ENCODE measurements at regions not wholly inside any gene's neighbourhood (a gene's known extent, or its start where the extent isn't known, plus 50 kb on each side); places are given as distances from the start of the nearest gene placed in this dataset.

- DNase-seq (ENCODE audit: low read depth), result peak; percentile 31
These were observed 68.6 kb downstream of the ZNF621 start for GRCh38 chr3:40593351-40593750.

- peak; percentile 42 for DNase-seq (ENCODE audit: low read depth)
These were observed 72.7 kb downstream of the ZNF621 start for GRCh38 chr3:40597441-40597840.

GRCh38 chr3:40598338-40598737 is 73.6 kb downstream of the ZNF621 start:
- no peak for DNase-seq (ENCODE audit: low read depth)

GRCh38 chr3:40598962-40599361 is 74.2 kb downstream of the ZNF621 start:
- no peak for DNase-seq (ENCODE audit: low read depth)

- DNase-seq (ENCODE audit: low read depth), result no peak
These were observed 78.1 kb downstream of the ZNF621 start for GRCh38 chr3:40602778-40603385.

- DNase-seq (ENCODE audit: low read depth), result no peak
These were observed 81.2 kb downstream of the ZNF621 start for GRCh38 chr3:40605960-40606359.

- peak; percentile 37 for DNase-seq (ENCODE audit: low read depth)
These were observed 83.3 kb downstream of the ZNF621 start for GRCh38 chr3:40608091-40608490.

GRCh38 chr3:40613306-40613705 is 88.5 kb downstream of the ZNF621 start:
- no peak for DNase-seq (ENCODE audit: low read depth)

- no peak for DNase-seq (ENCODE audit: low read depth)
These were observed 90.6 kb downstream of the ZNF621 start for GRCh38 chr3:40615110-40615915.

GRCh38 chr3:40615918-40616819 is 91.4 kb downstream of the ZNF621 start:
- no peak for DNase-seq (ENCODE audit: low read depth)

GRCh38 chr3:40617084-40617483 is 92.3 kb downstream of the ZNF621 start:
- DNase-seq (ENCODE audit: low read depth), result no peak

GRCh38 chr3:40618158-40618557 is 93.4 kb downstream of the ZNF621 start:
- no peak for DNase-seq (ENCODE audit: low read depth)

GRCh38 chr3:40620151-40620550 is 95.4 kb downstream of the ZNF621 start:
- DNase-seq (ENCODE audit: low read depth), result no peak

GRCh38 chr3:40621252-40621651 is 96.5 kb downstream of the ZNF621 start:
- no peak for DNase-seq (ENCODE audit: low read depth)

GRCh38 chr3:40623567-40623966 is 98.8 kb downstream of the ZNF621 start:
- DNase-seq (ENCODE audit: low read depth), result peak; percentile 35

GRCh38 chr3:40624189-40624769 is 99.5 kb downstream of the ZNF621 start:
- no peak for DNase-seq (ENCODE audit: low read depth)

- no peak for DNase-seq (ENCODE audit: low read depth)
These were observed 102.3 kb downstream of the ZNF621 start for GRCh38 chr3:40627095-40627494.

- no peak for DNase-seq (ENCODE audit: low read depth)
These were observed 104.2 kb downstream of the ZNF621 start for GRCh38 chr3:40628984-40629383.

GRCh38 chr3:40631341-40631995 is 106.7 kb downstream of the ZNF621 start:
- peak; percentile 10 for DNase-seq (ENCODE audit: low read depth)

GRCh38 chr3:40637906-40638305 is 113.1 kb downstream of the ZNF621 start:
- DNase-seq (ENCODE audit: low read depth), result no peak

GRCh38 chr3:40639006-40639405 is 114.2 kb downstream of the ZNF621 start:
- DNase-seq (ENCODE audit: low read depth), result no peak
